ENCODE measurements at regions not wholly inside any gene's neighbourhood (a gene's known extent, or its start where the extent isn't known, plus 50 kb on each side); places are given as distances from the start of the nearest gene placed in this dataset.

GRCh38 chr1:201591348-201591747 lies 52.4 kb downstream of the NAV1 start:
- ChIA-PET CTCF (no interaction called here), POLR2A (no interaction called here)
- ATAC-seq = no peak
- no TSS peak for BruUV-seq (replicated peaks)
- TF ChIP-seq REST (IDR thresholded peaks at IDR 0.05; ENCODE audit: insufficient read depth in 1 of 2, low read depth in 2 of 2, low read length in 1 of 2) (no peak), POLR2AphosphoS5 (IDR thresholded peaks at IDR 0.05; ENCODE audit: low read depth, low read length) (no peak), CTCF (IDR thresholded peaks at IDR 0.05) (no peak), TCF7L2 (IDR thresholded peaks at IDR 0.05; ENCODE audit: low read depth, low read length) (no peak), SIN3A (IDR thresholded peaks at IDR 0.05; ENCODE audit: borderline replicate concordance, insufficient read depth, low read depth, low read length) (no peak)
- Histone ChIP-seq H3K4me3 (ENCODE audit: low read depth in 2 of 2, low read length in 2 of 2) (no peak overlapping the region), H3K36me3 (ENCODE audit: control insufficient read depth, insufficient read depth, low read length) (no peaks in the 10 kb centered on the region), H3K27me3 (ENCODE audit: control insufficient read depth, insufficient read depth, low read length) (no peaks in the 10 kb centered on the region), H3K27ac (ENCODE audit: low read length) (no peak overlapping the region), H3K4me1 (ENCODE audit: control insufficient read depth, insufficient read depth, low read length) (0 out of 2 replicates have a peak, but pooled peaks cover 10% of the 10 kb centered on the region), H3K9me3 (ENCODE audit: control insufficient read depth, insufficient read depth, low read depth, low read length) (no peaks in the 10 kb centered on the region)
- in situ Hi-C loops (cut with HindIII; ENCODE audit: low pct_unique_long_range_greater_than_20kb, low sequenced_read_pairs) = no loop called here
- intact Hi-C loops (cut with micrococcal nuclease; ENCODE audit: unreplicated experiment) = no loop called here
- DNase-seq (ENCODE audit: low read depth, low spot score) = no peak

- no TSS peak for BruUV-seq (replicated peaks)
- Histone ChIP-seq H3K4me1 (ENCODE audit: control insufficient read depth, insufficient read depth, low read length) (0 out of 2 replicates have a peak, but pooled peaks cover 10% of the 10 kb centered on the region), H3K27me3 (ENCODE audit: control insufficient read depth, insufficient read depth, low read length) (no peaks in the 10 kb centered on the region), H3K36me3 (ENCODE audit: control insufficient read depth, insufficient read depth, low read length) (no peaks in the 10 kb centered on the region), H3K4me3 (ENCODE audit: low read depth in 2 of 2, low read length in 2 of 2) (no peak overlapping the region), H3K27ac (ENCODE audit: low read length) (no peak overlapping the region), H3K9me3 (ENCODE audit: control insufficient read depth, insufficient read depth, low read depth, low read length) (no peaks in the 10 kb centered on the region)
- no peak for TF ChIP-seq POLR2AphosphoS5 (IDR thresholded peaks at IDR 0.05; ENCODE audit: low read depth, low read length)
- no peak for TF ChIP-seq REST (IDR thresholded peaks at IDR 0.05; ENCODE audit: insufficient read depth in 1 of 2, low read depth in 2 of 2, low read length in 1 of 2)
- TF ChIP-seq CTCF (IDR thresholded peaks at IDR 0.05) = no peak
- no peak for TF ChIP-seq TCF7L2 (IDR thresholded peaks at IDR 0.05; ENCODE audit: low read depth, low read length)
- TF ChIP-seq SIN3A (IDR thresholded peaks at IDR 0.05; ENCODE audit: borderline replicate concordance, insufficient read depth, low read depth, low read length) = no peak
- in situ Hi-C loops (cut with HindIII; ENCODE audit: low pct_unique_long_range_greater_than_20kb, low sequenced_read_pairs) = no loop called here
- CTCF ChIA-PET = no interaction called here
- ATAC-seq (no peak), DNase-seq (ENCODE audit: low read depth, low spot score) (no peak)
- intact Hi-C loops (cut with micrococcal nuclease; ENCODE audit: unreplicated experiment) = no loop called here
- POLR2A ChIA-PET = no interaction called here
Measured at GRCh38 chr1:201591981-201592380, 53.1 kb downstream of the NAV1 start.
